HG03280 (cell line): ENCODE measurements at regions not wholly inside any gene's neighbourhood (a gene's known extent, or its start where the extent isn't known, plus 50 kb on each side); places are given as distances from the start of the nearest gene placed in this dataset.
"Not testable (repeated sequence)": the region's sequence is repeated elsewhere in the genome, so short reads cannot be mapped to it uniquely, and the experiment has no call there.

ENCODE experiments used
- ATAC-seq: cut with Tn5 transposase; IDR thresholded peaks from one replicate; pipeline ENCODE4 v1.9.1; 2021; ENCODE audit warnings: mild to moderate bottlenecking, moderate library complexity; ENCODE audit not compliant: unreplicated experiment

DNA sequence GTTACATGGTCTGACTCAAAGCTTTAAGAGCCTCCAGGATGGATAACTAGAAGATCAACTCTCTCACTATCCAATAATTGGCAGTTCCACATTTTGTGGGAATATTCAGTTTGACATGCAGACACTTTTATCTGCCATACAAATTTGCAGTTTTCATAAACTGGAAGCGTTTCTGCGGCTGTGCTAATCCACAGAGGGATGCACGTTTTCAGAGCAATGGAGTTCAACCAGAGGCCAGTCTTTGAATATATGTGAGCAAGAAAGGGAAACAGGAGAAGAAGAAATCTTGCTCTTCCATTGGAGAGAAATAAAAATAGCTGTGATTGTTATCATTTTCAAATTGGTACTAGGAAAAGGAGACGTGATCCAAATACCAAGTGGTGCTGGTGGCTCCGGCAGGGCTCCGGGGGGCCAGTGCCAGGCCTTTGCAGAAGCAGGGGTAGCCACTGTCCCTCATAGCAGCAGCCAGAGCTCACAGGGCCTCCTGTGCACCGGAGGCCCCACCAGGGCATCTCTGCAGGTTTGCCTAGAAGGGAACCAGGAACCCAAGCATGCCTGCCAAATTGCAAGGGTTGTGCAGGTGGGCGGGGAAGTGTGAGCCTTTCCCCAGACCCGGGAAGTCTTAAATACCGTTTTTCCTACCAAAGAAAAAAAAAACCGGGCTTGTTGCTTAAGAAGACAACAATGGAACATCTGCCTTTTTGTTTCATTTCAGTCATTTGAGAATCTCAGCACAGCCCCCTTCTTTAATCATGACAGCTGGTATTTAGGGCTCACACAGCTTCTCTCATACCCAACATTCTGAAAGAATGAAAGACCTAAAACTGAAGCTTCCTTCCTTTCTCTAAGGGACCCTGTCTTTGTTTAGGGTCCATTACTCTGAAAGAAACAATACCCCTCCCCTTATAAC lies 791.1 kb upstream of the SOX11 start:
- no peak for ATAC-seq

DNA sequence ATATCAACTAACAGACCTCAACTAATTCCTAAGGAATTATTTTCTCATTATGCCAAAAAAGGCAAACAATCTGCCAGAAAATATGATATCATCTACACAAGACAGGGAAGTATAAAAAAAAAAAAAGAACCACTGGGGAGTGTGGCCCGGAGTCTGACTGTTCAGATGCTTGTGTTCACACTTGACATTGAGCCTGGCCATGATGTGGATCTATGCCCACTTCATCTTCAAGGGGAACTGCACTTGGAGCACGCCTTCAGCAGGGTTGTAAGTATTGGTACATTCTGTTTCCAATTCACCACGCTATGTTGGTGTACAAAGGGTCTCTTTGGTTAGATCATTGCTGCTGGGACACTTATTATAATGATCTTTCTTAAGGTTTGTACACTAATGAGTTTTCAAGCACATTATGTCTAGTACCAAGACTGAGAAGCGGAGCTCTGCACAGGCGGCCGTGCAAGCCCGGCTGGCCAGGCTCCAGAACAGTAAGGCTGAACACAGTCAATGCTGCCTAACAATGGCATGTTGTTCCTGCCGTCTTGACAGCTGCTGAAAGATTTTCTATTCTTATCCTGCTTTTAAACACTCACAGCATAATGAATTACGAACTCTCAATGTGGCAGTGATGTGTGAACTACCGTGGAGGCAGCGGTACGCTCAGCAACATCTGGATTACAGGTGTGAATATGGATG lies 788.4 kb upstream of the SOX11 start:
- no peak for ATAC-seq

DNA sequence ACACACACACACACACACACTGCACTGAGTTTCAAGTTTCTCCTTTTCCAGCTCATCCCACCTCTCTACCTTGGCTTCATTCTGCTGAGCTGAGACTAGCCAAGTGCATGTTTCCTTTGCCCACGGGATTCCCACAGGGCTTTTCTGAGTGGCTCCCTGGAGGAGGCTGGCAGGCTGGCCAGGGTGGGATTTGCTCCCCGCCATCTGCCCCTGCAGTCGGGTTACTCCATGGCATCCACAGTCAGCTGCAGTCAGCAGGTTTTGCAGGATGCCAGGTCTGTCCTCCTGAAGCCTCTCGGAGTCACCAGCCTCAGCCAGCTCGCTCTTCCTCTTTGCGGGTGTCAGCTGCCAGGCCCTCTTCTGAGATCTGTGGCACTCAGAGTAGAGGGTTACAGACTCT lies 783.7 kb upstream of the SOX11 start:
- no peak for ATAC-seq

DNA sequence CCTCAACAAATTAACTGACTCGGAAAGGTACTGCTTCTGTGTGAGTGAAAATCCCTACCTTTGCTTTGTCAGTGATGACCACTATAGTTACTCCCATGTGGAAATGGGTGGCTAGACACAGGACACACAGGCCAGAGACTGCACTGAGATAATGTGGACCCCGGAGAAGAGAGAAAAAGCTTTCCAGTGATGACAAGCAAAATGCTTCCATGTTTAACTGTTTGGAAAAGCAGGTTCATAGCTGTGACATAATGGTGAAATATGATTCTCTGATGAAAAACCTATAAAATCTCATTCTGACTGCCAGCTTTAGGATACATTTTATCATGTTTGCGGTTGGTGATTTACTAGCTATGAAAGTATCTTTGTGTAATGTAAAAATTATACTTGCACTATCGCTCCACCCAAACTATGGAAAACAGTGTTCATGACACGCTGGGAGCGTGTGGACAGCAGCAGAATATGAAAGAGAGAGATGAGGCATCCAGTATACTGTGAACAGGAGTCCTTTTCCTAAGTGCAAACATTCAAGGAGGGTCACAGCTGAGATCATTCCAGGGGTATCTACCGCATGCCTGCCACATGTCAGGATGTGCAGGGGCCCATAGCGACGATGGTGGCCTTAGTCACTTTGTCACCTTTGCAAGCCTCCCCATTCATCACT lies 782.7 kb upstream of the SOX11 start:
- ATAC-seq = no peak

DNA sequence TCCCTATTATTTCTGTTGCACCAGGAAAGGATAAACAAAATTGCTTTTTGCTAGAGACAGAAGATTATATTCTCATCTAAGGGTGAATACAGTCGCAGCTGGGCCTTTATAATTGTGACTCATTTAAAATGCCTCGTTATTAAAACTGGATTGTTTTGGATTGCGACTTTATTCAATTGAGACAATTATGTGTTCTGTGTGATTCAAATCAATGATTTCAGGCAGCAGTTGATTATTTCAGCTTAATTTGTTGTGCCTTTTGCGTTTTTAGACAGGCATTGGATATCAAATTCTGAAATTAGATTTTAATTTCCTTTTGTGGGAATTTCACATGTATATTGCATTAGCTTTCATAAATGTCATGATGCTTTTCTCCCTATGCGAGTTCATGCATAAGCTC lies 778.1 kb upstream of the SOX11 start:
- ATAC-seq = no peak

DNA sequence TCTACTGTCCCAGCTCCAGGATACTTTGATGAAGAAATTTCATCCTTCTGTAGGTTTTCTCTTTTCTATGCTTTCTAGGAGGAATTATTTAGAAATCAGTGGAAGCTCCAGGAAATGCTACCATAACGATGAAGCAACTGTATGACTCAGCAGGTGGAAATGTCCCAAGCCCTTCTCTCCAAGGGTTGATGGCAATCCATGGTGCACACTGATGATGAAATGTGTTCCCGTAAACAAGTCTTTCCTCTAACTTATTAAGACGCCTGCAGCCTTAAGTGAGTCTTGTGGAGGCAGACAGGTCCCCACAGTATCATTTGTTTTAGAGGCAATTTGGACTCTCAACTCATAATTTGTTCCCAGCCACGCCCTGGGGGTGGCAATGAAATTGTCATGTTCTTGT lies 777.6 kb upstream of the SOX11 start:
- no peak for ATAC-seq

DNA sequence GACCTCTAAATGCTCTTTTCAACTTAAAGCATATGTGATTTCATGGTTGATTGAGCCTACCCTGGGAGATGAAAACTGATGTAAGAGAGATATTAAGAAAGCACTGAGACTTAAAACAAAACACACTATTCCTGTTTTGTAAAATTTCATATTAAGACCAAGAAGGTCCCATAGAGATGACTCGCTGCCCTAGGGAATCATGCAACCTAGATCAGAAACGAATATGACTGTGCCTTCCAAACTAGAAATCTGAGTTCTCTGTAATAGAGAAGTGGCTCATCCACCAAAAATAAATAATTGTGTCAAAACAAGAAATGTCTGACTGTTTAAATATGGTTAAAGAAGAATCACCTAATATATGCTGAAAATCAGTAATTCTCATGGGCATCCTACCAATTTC lies 776.8 kb upstream of the SOX11 start:
- ATAC-seq = no peak

DNA sequence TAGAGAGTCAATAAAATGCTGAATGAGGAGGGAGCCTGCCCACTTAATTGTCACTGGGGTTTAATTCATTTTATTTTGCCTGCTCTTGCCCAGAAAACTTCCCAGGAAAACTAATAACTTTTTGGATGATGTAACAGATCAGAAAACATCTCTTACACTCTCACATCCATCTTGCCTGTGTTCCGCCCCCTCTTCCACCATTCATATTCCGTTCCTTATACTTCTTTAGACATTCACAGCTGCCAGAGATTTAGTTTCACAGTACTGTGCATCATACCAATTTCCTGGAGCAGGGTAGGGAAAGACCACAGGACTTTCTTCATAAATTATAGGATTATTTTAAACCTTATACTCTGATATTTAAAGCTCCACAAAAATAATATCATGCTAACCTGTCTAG lies 776.1 kb upstream of the SOX11 start:
- ATAC-seq = no peak

DNA sequence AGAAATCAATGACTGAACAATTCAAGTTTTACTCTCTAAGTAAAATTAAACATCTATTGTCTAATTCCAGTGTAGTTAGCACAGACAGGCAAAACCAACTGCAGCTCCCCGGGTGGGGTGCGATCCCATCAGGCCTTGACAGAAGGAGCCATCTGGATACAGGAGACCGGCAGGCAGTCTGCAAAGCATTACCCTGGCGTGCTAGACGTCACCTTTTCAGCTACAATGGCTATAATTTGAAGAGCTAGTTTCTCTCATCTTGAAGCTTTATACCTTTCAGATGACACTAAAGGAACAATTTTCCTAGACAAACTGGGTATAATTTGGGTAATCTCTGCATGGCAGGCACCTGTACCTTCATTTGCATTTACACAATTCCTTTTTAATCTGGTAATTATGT lies 761.5 kb upstream of the SOX11 start:
- ATAC-seq = no peak

DNA sequence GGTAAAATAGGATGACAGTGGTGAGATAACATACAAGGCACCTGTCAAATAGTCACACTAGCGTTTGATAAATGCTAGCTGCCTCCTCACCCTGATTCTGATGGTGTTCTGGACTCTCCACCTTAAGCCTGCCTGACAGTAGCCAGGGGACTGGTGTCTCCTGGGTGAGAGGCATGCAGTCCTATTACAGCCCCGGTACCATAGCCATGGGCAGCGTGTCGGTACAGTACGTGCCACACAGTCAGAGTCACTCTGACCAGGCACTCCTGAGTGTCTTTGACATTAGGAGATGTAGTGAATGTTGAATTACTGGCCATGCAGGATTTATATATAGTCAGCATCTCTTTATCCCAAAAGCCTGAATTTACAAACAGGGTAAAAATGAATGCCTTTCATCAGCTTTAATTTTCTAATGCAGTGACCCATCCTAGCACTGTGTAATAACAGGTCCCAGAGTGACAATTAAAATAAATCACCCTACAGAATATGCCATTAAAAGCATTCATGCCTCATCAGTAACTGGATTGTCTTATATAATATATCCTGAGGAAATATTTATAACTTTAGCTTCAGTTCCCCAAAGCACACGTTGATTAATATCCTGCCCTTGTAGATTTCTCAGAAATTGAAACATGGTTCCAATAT lies 760.3 kb upstream of the SOX11 start:
- ATAC-seq = no peak

DNA sequence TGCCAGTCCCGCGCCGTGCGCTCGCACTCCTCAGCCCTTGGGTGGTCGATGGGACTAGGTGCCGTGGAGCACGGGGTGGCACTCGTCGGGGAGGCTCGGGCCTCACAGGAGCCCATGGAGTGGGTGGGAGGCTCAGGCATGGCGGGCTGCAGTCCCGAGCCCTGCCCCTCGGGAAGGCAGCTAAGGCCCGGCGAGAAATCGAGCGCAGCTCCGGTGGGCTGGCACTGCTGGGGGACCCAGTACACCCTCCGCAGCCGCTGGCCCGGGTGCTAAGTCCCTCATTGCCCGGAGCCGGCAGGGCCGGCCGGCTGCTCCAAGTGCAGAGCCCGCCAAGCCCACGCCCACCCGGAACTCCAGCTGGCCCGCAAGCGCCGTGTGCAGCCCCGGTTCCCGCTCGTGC lies 756.9 kb upstream of the SOX11 start:
- not testable (repeated sequence) for ATAC-seq

DNA sequence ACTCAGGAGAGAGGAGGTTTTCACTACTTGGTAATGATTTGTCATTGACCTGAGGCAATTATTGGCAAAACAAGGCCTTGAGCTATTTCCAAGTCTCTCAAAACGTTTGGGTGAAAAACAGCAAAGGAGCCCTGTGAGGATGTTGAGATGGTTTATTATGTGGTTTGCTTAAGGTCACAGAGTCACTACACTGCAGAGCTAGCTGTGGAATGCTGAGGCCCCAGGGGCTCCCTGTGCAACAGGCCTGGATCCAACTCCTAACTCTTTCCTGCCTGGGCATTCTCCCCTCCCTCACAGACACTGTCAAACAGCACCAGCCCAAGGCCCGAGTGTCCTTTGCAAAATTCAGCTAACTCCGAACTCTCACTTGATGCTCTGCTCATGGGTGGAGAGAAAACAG lies 754.6 kb upstream of the SOX11 start:
- no peak for ATAC-seq

DNA sequence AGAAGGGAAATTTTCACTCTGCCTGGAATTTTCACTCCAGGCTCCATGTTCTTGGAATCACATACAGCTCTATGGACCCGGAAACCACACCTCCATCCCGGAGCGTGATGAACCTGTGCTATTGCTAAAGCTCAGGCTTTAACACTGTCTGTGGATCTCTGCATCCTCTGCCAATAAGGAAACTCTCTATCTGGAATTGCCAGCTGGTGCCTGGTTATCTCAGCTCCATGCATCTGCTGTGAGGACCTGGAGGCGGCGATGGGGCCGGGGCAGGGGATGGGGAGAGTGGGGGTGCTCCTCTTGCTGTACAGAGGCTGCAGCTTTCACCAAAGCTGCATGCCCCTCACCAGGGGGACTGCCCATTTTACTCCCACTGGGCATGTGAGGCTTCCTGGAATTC lies 754.0 kb upstream of the SOX11 start:
- no peak for ATAC-seq

DNA sequence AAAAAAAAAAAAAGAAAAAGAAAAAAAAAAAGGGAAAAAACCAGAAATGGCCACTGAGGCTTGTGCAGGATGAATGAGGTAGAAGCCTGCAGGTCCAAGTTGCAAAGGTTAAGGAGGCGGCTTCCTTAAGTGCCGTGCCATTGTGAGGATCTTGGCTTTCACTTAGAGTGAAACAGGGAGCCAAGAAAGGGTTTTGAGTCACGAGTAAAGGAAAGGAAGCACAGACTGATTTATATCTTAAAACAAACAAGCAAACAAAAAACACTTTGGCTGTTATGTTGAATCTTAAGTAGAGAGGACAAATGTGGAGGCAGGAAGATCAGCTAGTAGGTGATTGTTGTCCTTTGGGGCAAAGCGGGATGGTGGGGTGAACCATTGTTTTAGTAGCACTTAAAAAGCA lies 749.7 kb upstream of the SOX11 start:
- ATAC-seq = no peak

DNA sequence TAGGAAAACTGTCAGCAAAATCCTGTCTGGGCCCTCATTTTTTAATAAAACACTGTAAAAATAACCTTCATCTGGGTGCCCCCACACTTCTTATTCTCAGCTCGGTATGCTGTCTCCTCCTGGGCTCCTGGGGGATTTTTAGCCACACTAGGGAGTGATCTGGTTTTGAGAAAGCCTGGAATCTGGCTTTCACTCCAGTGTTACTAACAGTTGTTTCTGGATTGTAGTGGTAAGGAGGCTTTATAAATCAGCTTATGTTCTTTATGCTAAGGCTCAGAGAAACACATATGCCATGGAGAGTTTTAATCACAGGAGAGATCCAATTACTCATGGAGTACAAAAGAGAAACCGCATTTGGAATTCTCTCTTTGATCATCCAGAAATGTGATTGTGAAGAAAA lies 744.3 kb upstream of the SOX11 start:
- no peak for ATAC-seq

DNA sequence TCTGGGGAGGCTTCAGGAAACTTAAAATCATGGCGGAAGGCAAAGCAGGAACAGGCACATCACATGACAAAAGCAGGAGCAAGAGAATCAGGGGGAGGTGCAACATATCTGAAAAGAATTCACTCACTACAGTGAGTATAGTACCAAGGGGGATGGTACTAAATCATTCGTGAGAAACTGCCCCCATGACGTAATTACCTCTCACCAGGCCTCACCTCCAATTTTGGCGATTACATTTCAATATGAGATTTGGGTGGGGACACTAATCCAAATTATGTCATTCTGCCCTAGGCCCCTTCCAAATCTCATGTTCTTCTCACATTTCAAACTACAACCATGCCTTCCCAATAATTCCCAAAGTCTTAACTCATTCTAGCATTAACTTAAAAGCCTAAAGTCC lies 740.8 kb upstream of the SOX11 start:
- no peak for ATAC-seq

DNA sequence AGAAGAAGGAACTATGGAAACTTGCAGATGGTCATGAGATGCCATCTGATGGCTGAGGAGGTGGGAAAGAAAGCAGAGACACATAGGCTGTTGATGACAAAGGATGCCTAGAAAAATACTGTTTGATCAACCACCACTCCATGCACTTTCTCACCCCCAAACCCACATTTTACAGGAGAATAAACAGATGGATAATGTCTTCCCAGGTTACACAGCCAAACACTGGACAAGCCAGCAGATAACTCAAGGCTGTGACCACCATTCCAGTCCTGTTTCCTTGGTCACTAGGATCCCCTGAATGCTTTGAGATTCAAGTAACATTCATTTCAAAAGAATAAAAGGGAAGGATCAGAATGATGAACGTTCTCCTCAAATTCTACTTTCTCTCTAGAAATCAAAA lies 733.0 kb upstream of the SOX11 start:
- ATAC-seq = no peak

DNA sequence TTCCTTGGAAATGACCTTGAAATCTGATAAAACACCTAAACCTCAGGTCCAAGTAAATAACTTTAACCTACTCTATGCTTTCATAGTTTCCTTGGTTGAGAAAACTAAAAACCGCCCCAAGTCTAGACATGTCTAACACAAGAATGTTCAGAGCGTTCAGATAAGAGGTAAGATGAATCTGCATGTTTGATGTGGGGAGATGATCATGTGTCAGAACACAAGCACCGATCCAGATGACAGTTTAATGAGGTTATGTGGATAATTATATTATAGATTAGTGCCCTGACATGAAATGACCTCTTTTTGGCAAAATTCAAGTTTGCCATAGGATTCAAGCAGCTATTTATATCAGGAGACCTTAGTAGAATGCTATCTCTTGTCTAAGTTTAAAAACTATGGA lies 729.8 kb upstream of the SOX11 start:
- no peak for ATAC-seq

DNA sequence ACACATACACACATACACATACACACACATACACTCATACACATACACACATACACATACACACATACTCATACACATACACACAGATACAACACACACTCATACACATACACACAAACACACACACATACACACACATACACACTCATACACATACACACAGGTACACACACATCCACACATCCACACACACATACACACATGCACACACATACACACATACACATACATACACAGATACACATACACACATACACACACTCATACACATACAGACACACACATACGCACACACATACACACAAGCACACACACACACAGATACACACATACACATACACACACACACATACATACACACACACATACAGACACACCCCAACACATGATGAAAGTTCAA lies 729.1 kb upstream of the SOX11 start:
- ATAC-seq = no peak

DNA sequence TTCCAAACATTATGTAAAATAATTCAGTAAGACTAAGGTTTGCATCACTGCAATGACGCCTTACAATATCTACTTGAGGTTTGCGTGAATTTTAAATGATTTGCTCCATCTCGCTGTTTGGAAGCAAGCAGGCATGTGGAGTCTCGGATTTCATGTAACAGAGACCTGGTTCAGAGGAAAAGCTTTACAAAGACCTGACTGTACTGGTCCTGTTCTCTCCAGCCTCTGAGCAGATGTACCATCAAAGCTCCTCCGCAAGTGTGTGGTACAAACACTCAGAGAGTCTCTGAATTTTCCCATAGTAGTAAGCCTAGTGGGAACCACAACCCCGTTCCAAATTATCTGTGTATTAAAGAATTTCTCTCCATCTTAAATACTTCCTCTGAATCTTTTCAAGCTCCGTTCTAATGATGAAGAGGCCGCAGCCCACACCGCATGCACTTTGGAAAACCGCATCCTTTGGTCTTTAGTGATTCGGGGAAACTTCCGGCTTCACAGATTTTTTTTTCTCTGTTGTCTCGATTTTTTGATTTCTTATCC lies 728.1 kb upstream of the SOX11 start:
- ATAC-seq = no peak

DNA sequence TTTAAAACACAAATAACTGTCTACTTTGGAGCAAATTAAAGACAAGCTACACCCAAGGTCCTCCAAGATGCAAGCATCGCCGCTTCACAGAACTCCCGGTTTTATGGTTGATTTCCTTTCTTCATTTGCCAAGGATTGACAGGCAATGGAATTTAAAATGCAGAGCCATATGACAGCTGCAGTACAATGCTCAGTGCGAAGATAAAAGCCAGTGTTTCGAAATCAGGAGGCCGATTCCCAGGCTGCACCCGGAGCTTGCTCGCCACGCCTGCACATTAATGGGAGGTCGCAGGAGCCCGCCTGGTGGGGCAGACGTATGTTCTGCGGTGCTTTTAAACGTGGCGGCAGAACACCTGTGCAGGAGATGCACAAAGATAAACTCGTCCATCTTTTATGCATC lies 727.6 kb upstream of the SOX11 start:
- no peak for ATAC-seq
